Islet of Langerhans (tissue), 1 donor: ENCODE measurements at regions not wholly inside any gene's neighbourhood (a gene's known extent, or its start where the extent isn't known, plus 50 kb on each side); places are given as distances from the start of the nearest gene placed in this dataset.

ENCODE experiments used
- FAIRE-seq: peaks from one replicate; lab custom pipeline; 2011; peaks lifted over from hg19 to GRCh38; lab: Jason Lieb, UNC

DNA sequence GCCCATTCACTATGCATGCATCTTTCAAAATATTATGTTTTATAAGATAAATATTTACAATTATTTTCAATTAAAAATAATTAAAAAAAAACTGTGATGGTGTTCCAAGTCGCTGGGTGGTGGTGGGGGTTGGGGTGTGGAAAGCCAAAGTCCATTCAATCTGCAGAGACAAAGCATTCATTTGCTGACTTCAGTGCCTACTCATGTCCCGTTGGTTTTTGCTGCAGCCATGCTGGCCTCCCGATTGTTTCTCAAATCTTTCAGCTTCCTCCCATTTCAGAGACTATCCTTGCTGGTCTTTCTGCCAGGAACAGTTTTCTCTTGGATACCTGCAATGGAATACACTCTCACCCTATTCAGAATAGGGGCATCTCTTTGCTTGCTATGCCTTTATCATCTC is 331.5 kb upstream of the NOVA1 start:
- FAIRE-seq = no peak

- FAIRE-seq = no peak
Measured at GRCh38 chr14:26930576-26930975, 332.7 kb upstream of the NOVA1 start.

DNA sequence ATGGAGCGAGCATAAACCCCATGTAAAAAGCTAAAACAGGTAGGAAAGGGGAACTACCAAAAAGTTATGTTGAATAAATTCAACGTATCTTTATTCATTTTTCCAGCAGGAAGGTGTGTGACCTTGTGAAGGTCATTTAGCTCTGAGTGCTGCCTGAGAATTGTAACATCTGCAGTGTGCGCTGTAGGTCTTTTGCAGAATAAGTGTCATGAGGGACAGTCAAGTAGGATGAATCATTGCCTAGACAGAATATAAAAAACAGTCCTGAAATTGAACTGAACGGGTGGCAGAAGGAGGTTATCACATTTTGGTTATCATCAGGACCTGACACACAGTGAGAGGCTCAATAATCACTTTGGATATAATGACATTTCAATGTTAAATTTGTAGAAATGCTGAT is 334.8 kb upstream of the NOVA1 start:
- no peak for FAIRE-seq

GRCh38 chr14:26933431-26933830 is 335.6 kb upstream of the NOVA1 start:
- FAIRE-seq = no peak

- no peak for FAIRE-seq
Measured at GRCh38 chr14:26934151-26934550, 336.3 kb upstream of the NOVA1 start.

DNA sequence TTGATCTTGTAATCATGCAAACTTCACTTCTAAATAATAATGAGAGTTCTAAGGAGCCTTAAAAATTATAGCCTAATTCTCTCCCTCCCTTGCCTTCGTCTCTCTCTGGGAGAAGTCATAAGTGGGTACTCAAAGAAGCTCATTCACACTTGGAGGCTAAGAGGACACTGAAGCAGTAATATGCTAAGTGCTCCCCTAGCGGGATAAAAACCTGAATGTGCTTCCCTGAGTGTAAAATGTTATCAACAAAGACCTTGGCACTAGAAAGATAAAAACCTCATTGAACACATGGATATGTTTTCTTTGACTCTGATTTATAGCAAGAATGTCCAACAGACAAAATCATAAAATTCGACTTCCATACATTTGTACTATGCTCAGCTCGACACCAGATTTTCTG is 337.9 kb upstream of the NOVA1 start:
- FAIRE-seq = no peak

DNA sequence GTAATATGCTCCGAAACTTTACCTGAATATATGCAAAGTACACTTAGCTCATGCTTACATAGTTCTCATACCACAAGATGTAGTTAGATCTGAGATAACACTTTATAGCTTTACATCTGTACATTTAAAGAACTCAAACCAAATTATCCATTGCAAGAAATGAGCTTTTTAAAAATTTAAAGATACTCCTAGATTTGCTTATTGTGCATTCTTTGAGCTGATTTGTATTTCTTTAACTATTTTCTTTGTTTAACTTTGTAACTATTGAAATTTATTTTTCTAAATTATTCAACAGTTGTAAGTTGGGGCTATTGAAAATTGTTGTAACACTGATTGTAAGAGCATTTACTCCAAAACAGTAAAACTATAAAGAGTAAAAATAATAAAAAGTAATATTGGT is 340.2 kb upstream of the NOVA1 start:
- FAIRE-seq = no peak

DNA sequence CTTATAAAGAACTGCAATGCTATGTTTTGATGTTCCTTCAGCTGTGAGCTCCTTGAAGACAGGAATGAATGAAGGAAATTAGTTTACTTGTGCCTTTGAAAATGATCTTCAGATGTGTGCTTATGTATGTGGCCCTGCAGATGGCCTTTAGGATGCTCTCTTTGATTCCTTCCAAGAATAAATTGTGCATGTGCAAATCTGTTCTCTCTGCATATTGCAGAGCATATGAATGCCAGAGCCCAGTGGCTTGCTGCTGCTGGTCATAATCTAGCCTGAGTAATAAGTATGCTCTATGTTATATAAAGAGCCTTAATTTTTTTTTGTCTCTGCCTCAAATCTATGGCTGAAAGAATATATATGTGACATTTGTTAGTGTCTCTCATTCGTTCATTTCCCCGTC is 341.9 kb upstream of the NOVA1 start:
- no peak for FAIRE-seq

DNA sequence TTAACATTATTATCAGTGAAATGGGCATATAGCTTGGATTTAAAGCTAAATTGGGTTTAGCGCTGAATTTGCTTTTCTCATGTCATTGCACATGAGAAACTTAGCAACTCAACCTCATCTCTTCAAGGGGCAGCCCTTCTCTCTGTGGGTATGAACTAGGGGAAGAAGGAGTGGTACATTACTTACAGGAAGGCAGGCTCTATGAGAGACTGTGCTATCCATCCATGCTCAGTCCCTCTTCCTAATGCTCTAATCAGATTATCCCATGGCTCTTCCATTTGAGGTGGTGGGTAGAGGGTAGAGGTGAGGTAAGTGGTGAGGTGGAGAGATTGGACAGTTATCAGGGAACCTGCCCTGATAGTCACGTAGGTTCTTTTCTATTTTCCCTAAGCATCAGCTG is 343.7 kb upstream of the NOVA1 start:
- FAIRE-seq = no peak

DNA sequence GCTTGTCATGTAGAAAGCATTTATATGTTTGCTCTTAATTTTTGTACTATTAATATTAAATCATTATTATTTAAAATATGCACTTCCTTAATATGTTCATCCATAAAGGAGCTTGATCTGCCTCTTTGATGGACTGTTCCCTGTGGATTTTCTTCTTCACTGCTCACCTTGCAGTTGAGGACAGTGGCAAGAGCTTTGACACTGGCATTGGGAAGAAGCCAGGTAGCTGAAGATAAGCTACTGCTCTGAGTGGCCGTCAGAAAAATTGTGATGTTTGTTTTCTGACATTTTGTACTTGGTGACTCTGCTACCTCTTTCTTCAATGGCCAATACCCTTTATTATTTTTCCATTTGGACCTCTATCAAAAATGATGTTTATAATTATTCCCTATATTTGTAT is 349.4 kb upstream of the NOVA1 start:
- FAIRE-seq = no peak

- no peak for FAIRE-seq
Measured at GRCh38 chr14:26959437-26959836, 361.6 kb upstream of the NOVA1 start.

DNA sequence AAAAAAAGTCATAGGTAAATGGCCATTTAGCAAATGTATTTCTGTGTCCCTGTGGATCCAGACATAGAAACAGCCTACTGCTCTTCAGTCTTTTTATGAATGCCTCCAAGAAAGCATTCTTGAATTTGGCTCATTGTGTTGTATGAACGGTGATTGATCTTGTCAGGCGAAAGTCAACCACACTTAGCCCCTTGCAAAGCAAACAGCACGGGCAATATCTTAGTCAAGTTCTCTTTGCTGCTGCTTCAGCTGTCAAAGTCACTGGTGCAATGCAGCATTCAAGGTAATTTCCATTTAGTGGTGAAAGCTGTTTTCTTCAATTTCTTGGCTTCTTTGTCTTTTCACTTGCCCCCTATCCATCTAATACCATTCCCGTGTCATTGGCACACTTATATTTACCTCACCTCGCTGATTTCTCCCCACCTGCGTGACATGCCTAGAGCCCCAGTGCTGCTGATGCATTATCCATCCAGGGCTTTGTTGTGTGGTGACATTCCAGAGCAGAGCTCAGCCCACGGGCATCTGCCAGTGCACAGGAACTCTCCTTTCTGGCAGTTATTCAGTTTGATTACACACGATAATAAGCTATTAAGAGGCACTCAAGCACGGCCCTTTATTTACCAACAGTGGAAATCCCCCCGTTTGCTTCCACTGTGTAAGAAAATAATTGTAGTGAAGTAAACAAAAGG is 362.3 kb upstream of the NOVA1 start:
- no peak for FAIRE-seq

GRCh38 chr14:26963711-26964110 is 365.9 kb upstream of the NOVA1 start:
- no peak for FAIRE-seq

GRCh38 chr14:26965490-26965889 is 367.7 kb upstream of the NOVA1 start:
- no peak for FAIRE-seq

DNA sequence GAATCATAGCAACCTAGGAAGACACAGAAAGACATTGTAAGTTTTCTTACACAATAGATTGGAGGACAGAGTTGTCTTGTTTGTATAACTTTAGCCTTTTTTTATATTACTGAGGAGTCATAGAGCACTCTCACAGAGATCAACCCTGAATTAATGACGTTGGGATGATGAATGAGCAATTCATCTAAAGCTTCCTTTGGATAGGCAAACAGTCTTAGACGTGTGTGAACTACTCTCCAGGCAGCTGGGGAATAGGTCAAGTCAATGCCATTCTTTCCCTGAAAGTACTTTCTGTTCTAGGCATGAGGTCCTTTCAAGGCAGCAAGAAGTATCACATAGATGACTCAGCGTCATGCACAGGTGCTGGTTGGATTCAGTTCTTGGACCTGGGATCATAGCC is 369.1 kb upstream of the NOVA1 start:
- FAIRE-seq = no peak

DNA sequence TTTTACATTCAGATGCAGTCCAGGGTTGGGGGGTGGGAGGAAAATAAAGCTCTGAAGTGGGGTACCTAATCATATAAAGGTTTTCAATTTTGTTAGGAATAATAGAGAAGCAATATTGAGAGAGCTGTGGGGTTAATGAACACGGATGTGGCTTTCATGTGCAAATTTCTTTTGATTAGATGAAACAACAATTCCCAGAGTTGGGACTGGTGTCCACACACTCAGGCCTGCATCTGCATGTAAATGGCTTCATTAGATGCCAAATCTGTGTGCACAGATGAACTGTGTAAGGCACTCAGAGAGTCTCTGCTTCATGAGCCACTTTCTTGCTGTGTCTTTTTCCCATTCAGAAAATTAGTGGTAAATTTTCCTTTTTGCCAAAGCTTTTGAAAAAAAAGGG is 377.1 kb upstream of the NOVA1 start:
- FAIRE-seq = no peak

DNA sequence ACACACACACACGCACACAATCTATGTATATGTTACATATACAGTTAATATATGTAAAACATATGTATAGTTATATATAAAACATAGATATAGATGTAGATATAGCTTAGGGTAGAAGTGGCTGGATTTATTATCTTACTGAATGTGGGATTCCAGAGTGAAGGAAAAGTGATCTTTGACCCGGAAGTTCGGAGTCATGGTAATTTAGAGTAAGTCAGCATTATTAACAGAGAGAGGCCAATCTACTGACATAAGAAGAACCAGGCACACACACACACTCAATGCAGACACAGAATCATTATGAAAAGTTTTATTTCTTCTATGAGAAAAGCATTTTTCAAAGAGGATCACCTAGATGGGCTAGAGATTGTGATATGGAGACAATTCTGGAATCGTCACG is 384.2 kb upstream of the NOVA1 start:
- FAIRE-seq = no peak

DNA sequence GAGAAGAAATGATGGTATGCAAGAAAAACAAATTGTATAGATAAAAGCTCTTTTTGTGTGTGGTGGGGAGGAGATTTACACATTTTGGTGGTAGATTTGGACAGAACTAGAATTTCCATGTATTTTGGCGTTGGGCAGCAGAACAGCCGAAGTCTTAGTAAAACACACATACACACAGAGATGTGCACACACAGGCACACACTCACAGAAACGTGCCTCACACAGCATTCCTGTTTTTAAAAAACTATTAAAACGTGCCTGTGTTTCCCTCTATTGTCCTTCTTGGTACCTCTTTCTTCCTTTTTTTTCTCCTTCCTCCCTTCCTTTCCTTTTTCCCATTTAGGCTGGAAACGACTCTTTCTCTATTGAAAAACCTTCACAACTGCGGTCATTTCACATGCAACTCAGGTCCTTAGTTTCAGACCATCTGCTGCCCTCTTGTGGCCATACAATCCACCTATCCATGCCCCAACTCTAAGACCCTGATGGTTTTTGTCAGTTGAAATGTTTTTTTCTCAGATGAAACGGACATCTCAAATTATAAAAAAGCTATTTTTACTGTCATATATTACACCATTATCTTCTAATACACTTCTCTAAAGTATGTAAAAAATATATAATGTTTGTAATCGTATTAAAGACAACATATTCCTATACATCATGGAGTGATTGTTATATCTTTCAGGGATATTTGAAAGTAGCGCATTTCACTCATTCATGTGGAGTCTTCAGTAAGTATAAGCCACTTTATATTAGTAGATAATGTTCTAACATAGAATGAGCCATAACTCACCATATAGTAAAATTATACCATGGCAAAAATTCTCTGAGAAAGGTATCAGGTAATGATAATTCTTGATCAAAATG is 386.7 kb upstream of the NOVA1 start:
- no peak for FAIRE-seq

- FAIRE-seq = no peak
Measured at GRCh38 chr14:26987744-26988363, 390.0 kb upstream of the NOVA1 start.

GRCh38 chr14:26990946-26991345 is 393.1 kb upstream of the NOVA1 start:
- FAIRE-seq = no peak

DNA sequence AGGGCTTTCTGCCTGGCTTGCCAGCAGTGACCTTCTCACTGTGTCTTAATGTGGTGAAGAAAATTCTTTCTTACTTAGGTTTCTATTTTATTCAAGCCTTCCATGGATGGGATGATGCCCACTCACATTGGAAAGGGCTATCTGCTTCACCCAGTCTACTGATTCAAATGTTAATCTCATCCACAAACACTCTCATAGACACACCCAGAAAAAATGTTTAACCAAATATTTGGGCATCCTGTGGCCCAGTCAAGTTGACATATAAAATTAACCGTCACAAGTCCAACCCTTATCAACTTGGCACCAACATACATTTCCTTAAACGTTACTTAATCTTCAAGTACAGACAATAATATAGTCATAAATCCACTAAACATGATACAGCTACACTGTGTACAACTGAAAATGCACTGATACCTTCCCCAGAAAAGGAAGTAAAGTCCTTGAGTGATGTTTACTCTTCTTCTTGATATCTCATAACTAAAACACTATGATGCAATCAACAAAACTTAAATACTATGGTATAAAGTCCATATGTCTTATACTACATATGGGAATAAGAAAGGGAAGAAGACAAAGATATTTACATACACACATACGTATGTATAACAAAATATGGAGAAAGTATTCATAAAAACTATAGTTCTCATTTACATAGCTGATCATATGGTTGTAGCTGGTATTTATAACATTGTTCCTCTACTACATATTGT is 394.7 kb upstream of the NOVA1 start:
- FAIRE-seq = no peak

GRCh38 chr14:26993556-26993955 is 395.7 kb upstream of the NOVA1 start:
- no peak for FAIRE-seq

- no peak for FAIRE-seq
Measured at GRCh38 chr14:26995301-26995700, 397.5 kb upstream of the NOVA1 start.
